HG03442 (cell line): ENCODE measurements at regions not wholly inside any gene's neighbourhood (a gene's known extent, or its start where the extent isn't known, plus 50 kb on each side); places are given as distances from the start of the nearest gene placed in this dataset.

ENCODE experiments used
- ATAC-seq: cut with Tn5 transposase; IDR thresholded peaks from one replicate; pipeline ENCODE4 v1.9.1; 2021; ENCODE audit warnings: mild to moderate bottlenecking, moderate library complexity; ENCODE audit not compliant: unreplicated experiment

DNA sequence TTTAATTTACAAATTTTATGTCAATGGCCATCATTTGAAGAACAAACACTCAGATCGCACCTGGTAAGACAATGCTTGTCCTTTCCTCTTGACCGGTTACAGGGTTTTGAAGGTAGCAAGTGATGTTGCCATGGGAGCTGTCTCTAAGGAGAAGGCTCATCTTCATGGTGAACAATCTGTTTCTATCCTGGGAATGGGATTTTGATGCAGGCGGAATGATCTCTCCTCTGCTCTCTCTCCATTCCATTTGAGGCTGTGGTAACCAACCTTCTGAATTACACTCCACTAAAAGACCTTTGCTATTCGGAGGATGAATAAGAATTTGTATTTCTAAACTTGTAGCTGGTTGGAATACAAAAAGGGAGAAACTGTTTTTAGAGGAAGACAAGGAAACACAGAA is 57.9 kb upstream of the SLC5A9 start:
- ATAC-seq: no peak

- ATAC-seq: no peak
Observed at GRCh38 chr1:48160486-48161132, 61.9 kb upstream of the SLC5A9 start.

GRCh38 chr1:48139275-48139674 is 83.2 kb upstream of the SLC5A9 start:
- no peak for ATAC-seq

- ATAC-seq: no peak
Observed at GRCh38 chr1:48127735-48128685, 94.5 kb upstream of the SLC5A9 start.

DNA sequence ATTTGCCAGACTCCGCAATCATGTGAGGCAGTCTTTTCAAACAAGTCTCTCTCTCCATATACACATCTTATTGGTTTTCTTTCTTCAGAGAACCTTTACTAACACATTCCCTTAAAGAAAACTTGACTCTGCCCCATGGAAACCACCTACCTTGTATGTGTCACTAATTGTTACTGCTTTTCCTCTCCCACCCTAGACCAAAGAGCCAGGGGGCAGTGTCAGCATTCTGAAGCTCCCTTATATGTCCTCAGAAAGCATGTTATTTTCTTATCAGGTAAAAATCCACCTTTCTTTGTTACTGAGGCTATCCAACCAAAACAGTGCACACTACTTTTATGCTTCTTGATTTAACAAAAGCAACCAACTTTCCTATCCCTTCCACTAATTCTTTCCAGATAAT is 98.9 kb upstream of the SLC5A9 start:
- ATAC-seq: no peak

DNA sequence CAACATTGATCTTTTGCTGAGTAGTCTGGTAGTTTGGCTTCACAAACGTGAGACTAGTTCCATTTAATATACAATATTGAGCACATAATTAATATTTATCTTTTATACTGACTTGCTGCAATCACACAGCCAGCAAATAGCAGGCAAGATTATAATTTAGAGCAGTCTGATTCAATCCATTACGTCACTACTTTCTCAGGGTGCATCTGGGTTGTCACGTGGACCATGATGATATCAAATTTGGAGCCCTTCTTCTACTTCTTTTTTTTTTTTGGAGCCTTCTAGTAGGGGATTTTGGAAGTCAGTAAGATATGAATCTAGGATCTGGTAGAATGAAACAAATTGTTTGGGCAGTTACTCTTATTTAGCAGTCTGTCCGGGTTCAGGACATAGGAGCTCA is 100.6 kb upstream of the SLC5A9 start:
- no peak for ATAC-seq

DNA sequence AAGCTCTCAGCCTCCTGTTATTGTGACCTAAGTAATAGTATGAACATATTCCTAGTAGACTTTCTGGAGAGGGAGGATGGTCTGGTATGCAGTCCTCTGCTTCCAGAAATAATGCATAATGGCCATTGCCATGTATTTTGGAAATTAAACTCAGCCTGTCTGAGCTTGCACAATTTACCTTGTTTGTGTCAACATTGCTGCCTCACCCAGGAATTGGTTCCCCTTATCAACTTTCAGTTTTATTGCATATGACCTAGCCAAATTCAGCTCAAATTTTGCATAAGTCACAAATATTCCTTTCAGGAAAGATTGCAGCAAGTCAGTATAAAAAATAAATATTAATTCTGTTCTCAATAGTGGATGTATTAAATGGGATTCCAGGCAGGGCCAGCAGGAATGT is 101.9 kb upstream of the SLC5A9 start:
- no peak for ATAC-seq

- no peak for ATAC-seq
Observed at GRCh38 chr1:48115835-48116234, 106.7 kb upstream of the SLC5A9 start.

GRCh38 chr1:48114596-48115382 is 107.7 kb upstream of the SLC5A9 start:
- no peak for ATAC-seq

DNA sequence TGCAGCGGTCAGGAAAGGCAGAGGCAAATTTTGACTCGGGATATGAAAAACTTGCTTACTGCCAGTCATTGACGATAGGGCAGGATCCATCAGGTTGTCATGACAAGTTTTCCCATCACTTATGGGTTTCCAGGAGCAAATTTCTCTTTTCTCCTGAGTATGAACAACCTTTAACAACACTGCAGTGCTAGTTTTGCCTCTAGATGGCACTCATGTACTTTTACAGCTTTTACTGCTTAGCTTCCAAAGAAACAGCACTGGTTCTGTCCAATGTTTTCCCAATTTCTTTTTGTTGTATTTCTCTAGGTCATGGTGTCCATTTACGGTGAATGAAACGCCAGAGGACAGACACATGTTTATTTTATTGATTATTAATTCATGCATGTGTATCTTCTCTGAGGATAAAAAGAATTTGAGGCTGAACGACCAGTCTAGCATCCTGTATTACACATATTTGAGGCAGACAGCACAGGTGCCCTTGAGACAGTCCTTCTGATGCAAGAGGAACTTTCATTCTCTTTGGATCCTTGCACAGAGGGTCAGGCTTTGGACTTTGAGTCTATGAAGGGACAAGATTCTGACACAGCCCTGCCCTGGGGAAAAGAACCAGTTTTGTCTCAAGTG is 112.3 kb upstream of the TRABD2B start:
- ATAC-seq: peak; percentile 53

DNA sequence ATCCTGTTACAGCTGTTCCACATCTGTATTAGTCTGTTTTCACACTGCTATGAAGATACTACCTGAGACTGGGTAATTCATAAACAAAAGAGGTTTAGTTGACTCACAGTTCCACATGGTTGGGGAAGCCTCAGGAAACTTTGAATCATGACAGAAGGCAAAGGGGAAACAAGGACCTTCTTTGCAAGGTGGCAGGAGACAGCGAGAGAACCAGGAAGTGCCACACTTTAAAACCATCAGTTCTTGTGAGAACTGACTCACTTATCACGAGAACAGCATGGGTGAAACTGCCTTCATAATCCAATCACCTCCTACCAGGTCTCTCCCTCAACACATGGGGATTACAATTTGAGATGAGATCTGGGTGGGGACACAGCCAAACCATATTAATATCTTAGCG is 110.3 kb upstream of the TRABD2B start:
- ATAC-seq: no peak

DNA sequence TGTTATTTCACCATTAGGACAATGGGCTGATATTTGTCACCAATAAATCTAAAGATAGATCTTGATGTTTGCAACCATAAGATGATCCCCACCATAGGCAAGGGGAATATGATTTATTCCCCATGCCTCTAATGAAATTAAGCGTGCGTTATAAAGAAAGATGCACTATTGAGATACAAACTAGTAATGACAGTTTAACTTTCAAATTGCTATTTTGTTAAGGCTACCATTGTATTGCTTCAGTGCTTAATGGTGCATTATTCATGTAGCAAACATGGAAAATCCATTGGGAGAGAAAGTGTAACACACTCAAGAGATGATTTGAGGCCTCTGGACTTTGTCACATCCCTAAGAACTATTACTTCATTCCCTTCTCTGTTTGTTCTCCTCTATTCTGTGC is 108.9 kb upstream of the TRABD2B start:
- no peak for ATAC-seq

- ATAC-seq: no peak
Observed at GRCh38 chr1:48105165-48105564, 108.0 kb upstream of the TRABD2B start.

GRCh38 chr1:48103495-48103894 is 106.3 kb upstream of the TRABD2B start:
- ATAC-seq: no peak

DNA sequence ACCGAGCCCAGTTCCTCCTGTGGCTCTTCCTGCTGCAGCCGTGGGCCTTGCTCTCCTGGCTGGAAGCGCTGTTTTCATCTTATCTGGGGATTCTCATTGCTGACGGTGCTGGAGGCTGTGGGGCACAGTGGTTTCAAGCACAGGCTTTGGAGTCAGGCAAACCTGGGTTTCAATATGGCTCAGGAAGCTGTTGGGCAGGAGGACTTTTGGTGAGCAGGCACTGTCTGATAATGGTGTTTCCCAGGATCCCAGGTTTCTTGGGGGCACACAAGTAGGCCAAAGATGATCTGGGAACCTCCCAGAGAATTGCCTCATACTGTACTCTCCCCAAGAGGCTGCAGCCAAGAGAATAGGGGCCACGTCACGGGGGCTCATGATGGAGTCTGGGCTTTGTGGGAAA is 105.6 kb upstream of the TRABD2B start:
- no peak for ATAC-seq

DNA sequence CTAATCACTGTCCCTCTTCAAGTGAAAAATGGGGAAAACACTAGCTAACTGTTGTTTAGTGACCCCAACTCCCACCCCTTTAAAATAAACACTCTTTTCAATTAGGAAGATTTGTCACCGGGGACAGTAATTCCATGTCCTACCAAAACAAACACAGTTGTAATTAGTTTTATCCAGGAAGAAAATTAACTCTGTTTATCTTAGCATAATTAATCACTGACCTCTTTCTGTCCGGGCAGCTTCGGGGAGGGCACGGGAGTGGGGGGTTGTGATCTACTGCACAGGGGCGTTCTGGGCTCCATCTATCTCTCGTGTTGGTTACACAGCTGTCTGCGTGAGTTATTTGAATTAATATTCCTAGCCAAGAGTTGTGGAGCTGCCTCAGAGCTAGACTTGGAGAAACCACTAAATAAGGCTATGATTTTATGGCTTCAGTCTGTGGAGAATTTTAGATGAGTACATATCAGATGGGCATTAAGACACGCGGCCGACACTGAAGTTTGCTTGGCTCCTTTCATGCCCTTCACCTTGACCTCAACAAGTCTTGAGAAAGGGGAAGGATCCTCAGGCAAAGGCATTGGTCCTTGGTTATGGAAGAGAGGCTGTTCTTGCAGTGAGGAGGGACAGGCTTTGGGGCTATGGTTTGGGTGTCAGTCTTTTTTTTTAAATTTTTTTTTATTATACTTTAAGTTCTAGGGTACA is 102.0 kb upstream of the TRABD2B start:
- ATAC-seq: no peak

GRCh38 chr1:48093696-48094528 is 96.7 kb upstream of the TRABD2B start:
- ATAC-seq: peak; percentile 97

GRCh38 chr1:48093147-48093546 is 96.0 kb upstream of the TRABD2B start:
- ATAC-seq: no peak

- no peak for ATAC-seq
Observed at GRCh38 chr1:48092401-48092800, 95.2 kb upstream of the TRABD2B start.
